Fibroblast of lung (primary cell): ENCODE measurements at regions not wholly inside any gene's neighbourhood (a gene's known extent, or its start where the extent isn't known, plus 50 kb on each side); places are given as distances from the start of the nearest gene placed in this dataset.

Source experiments
- EZH2 ChIP-seq: IDR thresholded peaks from 2 replicates; pipeline ENCODE4 v1.5.1; 2012; ENCODE audit warnings: low read length, control low read depth, mild to moderate bottlenecking; ENCODE audit errors: missing control alignments
- TF ChIP-seq, protein P1 (sequence below), 2 donors: IDR thresholded peaks in 1 of 2; conservative IDR thresholded peaks in 1 of 2; 1 replicate in 1 of 2; 2 replicates in 1 of 2; pipeline ENCODE4 v1.5.1; 2011 to 2012; ENCODE audit warnings: low read length in 2 of 2, control low read depth in 1 of 2, inconsistent platforms in 1 of 2, low read depth in 1 of 2, mild to moderate bottlenecking in 1 of 2

GRCh38 chr14:85852906-85853305 lies 323.0 kb downstream of the FLRT2 start:
- no peak for TF ChIP-seq EZH2
- TF ChIP-seq, protein P1, sequence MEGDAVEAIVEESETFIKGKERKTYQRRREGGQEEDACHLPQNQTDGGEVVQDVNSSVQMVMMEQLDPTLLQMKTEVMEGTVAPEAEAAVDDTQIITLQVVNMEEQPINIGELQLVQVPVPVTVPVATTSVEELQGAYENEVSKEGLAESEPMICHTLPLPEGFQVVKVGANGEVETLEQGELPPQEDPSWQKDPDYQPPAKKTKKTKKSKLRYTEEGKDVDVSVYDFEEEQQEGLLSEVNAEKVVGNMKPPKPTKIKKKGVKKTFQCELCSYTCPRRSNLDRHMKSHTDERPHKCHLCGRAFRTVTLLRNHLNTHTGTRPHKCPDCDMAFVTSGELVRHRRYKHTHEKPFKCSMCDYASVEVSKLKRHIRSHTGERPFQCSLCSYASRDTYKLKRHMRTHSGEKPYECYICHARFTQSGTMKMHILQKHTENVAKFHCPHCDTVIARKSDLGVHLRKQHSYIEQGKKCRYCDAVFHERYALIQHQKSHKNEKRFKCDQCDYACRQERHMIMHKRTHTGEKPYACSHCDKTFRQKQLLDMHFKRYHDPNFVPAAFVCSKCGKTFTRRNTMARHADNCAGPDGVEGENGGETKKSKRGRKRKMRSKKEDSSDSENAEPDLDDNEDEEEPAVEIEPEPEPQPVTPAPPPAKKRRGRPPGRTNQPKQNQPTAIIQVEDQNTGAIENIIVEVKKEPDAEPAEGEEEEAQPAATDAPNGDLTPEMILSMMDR (conservative IDR thresholded peaks at IDR 0.05 in 1 of 2, IDR thresholded peaks at IDR 0.05 in 1 of 2; ENCODE audit: low read depth in 1 of 2, low read length in 2 of 2): no peak
